K562 (cell line): ENCODE measurements at regions not wholly inside any gene's neighbourhood (a gene's known extent, or its start where the extent isn't known, plus 50 kb on each side); places are given as distances from the start of the nearest gene placed in this dataset.

Experiments
- EZH2 ChIP-seq: IDR thresholded peaks from 2 replicates; pipeline ENCODE4 v1.6.1; 2012; ENCODE audit warnings: low read depth, mild to moderate bottlenecking, inconsistent platforms, low read length, borderline replicate concordance
- GABPB1 ChIP-seq: sonication (generic); formaldehyde crosslinking; IDR thresholded peaks from 2 replicates; pipeline ENCODE4 v1.8.0; 2022; ENCODE audit warnings: mild to moderate bottlenecking, missing genetic modification reagents
- NFIC ChIP-seq: fragments of 450-650 bp; IDR thresholded peaks from 2 replicates; pipeline ENCODE4 v1.6.1; 2017; ENCODE audit warnings: mild to moderate bottlenecking, inconsistent platforms
- TAF15 ChIP-seq: fragments of 200-400 bp; formaldehyde crosslinking; IDR thresholded peaks from 2 replicates; pipeline ENCODE4 v1.6.1; 2017; ENCODE audit warnings: mild to moderate bottlenecking, low read depth, low read length, moderate library complexity

DNA sequence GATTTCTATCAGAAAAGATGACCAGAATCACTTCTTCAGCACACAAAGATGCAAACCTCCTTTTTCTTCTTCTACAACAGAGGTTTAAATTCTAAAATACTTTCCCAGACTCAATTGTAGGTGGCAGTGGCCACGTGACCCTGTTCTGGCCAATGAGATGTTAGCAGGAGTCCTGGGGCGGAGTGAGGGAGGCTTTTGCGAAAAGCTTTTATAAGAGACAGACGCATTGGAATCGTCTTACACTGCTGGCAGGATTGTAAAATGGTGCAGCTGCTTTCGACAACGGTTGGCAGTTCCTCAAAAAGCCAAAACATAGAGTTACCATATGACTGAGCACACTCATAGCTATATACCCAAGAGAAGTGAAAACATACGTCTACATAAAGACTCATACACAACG lies 87.0 kb upstream of the MAGI3 start:
- TF ChIP-seq NFIC = no peak
- TF ChIP-seq GABPB1 (CRISPR knock-in tag) = no peak
- TF ChIP-seq TAF15 = no peak
- no peak for TF ChIP-seq EZH2
